SH-SY5Y (cell line): ENCODE measurements at regions not wholly inside any gene's neighbourhood (a gene's known extent, or its start where the extent isn't known, plus 50 kb on each side); places are given as distances from the start of the nearest gene placed in this dataset.

Experiments
- GATA2 ChIP-seq: IDR thresholded peaks from 2 replicates; pipeline ENCODE4 v1.6.1; 2011; ENCODE audit warnings: mild to moderate bottlenecking, low read depth, low read length
- GATA3 ChIP-seq: IDR thresholded peaks from 2 replicates; pipeline ENCODE4 v1.6.1; 2011; ENCODE audit warnings: low read depth, mild to moderate bottlenecking, low read length, moderate library complexity

DNA sequence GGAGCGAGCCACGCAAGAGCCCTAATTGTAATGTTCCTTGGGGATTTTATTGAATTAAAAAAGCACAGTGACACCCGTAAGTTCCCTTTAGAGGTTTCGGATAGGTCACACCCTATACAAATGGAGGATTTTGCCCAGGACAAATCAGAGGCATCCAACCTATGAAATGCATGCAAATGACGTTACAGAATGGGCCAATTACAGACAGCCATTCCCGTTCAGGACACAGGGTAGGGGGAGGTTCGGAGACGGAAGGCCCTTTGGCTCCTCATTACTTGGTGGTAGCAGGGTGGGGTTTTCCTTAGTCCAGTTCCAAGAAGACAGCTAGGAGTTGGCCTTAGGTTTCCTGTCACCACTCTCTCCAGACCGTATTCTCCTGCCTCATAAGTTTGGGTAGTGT is 754.1 kb downstream of the IPMK start:
- no peak for TF ChIP-seq GATA2
- no peak for TF ChIP-seq GATA3
